ELR (cell line): ENCODE measurements at regions not wholly inside any gene's neighbourhood (a gene's known extent, or its start where the extent isn't known, plus 50 kb on each side); places are given as distances from the start of the nearest gene placed in this dataset.
"Not testable (repeated sequence)": the region's sequence is repeated elsewhere in the genome, so short reads cannot be mapped to it uniquely, and the experiment has no call there.

Experiments used
- DNase-seq: peaks from one replicate; pipeline ENCODE4 v3.0.0-alpha.2; 2015; ENCODE audit warnings: low read depth

DNA sequence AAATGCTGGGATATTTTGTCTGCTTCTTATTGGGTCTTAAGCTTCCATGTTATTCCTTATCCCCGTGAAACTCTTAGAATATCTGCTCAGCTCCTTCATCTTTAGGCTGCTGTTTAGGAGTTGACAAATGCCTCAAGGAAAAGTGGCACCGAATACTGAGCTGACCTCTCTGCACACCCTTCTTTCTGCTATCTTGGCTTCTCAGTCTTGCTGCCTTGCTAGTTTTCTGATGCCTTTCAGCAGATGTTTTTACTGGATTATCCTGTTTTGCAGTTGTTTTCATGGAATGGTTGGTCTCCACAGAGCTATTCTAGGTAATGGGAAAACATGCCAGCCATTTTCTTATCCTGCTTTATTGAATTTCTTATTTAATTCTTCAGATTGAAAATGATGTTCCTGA, 86.3 kb downstream of the GYPE start:
- no peak for DNase-seq

DNA sequence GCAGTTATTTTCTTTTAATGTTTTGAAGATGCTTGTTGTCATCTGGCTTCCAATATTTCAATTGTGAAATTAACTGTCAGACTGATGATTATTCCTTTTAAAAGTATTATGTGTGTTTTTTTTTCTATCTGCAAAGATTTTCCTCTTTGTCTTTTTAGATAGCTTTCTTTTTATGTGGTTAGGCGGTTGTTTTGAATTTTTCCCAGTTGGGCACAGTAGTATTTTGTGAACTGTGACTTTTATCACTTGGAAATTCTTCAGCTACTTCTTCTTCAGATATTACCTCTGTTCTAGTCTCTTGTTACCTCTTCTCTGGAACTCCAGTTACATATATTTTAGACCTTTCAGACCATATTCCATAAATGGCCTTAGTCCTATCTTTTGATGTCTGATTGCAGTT, 87.5 kb downstream of the GYPE start:
- not testable (repeated sequence) for DNase-seq

DNA sequence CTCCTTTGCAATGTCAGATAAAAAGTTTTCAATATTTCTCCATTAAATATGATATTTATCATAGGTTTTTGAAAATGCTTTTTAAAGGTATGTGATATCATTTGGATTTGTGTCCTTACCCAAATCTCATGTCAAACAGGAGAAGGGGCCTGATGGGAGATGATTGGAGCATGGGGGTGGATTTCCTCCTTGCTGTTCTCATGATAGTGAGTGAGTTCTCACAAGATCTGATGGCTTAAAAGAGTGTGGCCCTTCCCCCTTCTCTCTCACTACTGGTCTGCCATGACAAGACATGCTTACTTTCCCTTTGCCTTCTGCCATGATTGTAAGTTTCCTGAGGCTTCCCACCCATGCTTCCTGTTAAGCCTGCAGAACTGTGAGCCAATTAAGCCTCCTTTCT, 90.0 kb downstream of the GYPE start:
- DNase-seq, result not testable (repeated sequence)

DNA sequence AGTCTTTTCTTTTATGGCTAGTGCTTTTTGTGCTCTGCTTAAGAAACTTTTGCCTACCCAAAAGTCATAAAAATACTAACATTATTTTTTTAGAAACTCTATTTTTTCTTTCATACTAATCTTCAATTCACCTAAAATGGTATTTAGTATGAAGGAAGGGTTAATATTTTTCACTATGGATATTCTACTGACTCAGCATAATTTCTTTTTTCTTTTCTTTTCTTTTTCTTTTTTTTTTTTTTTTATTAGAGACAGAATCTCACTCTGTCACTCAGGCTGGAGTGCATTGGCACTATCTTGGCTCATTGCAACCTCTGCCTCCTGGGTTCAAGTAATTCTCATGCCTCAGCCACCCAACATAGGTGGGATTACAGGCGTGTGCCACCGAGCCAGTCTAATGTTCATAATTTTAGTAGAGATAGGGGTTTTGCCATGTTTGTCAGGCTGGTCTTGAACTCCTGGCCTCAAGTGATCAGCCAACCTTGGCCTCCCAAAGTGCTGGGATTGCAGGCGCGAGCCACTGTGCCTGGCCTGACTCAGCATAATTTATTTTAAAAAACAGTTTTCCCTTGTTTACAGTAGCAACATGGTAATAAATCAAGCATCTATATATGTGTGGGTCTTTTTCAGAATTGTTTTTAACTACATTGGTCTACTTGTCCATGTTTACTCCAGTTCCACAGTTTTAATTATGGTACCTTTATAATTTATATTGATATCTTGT, 91.8 kb downstream of the GYPE start:
- DNase-seq, result not testable (repeated sequence)

DNA sequence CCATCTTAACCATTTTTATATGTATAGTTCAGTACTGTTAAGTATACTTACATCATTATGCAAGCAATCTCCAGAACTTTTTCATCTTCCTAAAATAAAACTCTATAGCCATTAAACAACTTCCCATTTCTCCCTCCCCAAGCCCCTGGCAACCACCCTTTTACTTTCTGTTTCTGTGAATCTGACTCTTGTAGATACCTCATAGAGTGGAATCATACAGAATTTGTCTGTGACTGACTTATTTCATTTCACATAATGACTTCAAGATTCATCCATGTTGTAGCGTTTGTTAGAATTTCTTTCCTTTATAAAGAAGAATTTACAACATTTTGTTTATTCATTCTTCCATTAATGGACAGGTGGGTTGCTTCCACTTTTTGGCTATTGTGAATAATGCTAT, 91.2 kb upstream of the FREM3 start:
- not testable (repeated sequence) for DNase-seq

DNA sequence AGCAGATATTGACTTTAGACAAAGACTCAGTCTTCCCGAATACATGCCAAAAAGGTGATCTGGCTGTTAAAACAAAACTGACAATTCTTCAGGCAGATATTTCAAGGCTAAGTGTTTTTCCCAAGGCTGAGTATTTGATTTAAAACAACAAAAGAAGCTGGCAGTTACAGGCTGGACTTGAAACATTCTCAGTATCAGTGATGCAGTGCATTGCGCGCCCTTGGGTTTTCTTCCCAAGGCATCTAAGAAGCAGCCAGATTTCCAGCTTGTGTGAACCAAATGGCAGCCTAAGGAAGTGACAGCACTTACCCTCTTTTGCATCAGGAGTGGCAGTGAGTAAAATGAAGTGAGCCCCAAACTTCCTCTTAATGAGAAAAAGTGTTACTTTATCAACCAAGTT, 90.0 kb upstream of the FREM3 start:
- DNase-seq, result not testable (repeated sequence)

DNA sequence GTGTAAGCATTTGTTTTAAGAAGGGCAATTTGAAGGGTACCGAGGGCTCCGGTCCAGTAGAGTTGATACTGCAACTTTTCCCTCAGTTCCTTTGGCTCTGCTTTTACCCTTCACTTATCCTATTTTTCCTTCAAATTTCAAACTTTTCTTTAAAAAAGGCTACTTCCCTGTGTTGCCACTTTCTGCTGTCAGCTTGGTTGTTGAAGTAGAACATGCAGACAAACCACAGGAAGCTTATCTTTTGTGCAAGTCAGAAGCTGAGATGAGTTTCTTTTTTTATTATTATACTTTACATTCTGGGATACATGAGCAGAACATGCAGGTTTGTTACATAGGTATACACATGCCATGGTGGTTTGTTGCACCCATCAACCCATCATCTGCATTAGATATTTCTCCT, 89.1 kb upstream of the FREM3 start:
- DNase-seq, result not testable (repeated sequence)

DNA sequence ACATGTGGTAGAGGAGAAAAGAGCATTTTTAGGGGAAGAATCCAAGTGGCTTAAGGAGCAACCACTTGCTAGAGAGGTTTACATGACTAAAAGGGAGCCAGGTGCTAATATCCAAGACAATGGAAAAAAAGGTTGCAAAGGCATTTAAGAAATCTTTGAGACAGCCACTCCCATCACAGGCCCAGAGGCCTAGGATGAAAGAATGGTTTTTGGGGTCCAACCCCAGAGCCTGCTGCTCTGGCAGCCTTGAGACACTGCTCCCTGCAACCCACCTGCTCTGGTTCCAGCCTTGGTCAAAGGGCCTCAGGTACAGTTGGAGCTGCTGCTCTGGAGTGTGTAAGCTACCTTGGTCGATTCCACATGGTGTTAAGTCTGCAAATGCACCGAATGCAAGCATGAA, 84.1 kb upstream of the FREM3 start:
- no peak for DNase-seq

DNA sequence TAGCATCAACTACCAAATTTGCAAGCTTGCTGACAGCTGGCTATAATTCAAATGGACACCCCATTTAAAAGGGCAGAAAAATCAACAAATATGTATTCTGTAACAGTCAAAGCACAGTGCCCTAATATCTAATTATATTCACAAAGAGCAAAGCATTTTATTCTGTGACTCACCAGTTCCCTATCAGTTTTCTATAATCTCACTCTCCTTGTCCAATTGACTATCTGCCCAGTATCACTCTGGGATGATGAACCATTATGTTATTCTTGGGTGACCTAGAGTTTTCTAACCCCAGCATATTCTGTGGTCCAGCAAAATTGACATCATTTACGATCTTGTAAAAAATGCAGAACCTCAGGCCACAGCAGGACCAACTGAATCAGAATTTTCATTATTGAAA, 82.0 kb upstream of the FREM3 start:
- no peak for DNase-seq

DNA sequence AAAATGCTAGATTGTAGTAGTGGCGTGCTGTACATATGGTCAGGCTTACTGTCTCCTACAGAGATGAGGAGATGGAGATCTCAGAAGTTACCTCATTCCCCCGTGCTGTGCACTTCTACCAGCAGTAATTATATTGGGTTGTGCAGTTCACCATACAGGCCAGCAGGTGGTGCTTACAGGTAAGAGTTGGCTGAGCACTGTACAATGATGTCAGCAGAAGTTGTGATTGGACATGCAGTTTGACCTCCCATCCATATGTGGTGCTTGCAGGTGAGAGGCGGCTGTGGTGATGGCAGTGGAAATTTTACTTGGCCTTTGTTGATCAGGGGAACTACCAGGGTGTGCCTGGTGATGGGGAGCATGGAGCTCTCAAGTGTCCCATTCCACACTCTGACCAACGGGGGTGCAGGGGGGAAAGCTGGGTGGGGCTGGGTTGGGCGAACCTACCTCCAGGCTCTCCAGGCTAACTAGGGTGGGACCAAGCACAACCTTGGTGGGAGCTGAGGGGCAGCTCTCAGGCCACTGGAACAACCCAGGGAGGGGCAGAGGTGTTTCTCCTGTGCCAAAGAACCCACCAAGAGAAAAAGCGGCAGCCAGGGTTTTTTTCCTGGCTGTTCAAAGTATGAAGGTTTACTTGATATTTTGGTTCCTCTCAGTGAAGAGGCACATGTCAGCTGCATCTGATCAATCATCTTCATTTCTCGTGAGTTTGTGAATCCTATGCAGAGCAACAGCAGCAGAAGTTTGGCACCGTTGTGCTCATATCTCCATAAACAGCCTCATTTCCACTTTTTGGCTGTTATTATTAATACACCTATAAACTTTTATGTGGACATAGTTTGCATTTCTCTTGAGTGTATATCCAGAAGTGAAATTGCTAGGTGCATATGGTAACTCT, 73.8 kb upstream of the FREM3 start:
- peak; percentile 54 for DNase-seq

DNA sequence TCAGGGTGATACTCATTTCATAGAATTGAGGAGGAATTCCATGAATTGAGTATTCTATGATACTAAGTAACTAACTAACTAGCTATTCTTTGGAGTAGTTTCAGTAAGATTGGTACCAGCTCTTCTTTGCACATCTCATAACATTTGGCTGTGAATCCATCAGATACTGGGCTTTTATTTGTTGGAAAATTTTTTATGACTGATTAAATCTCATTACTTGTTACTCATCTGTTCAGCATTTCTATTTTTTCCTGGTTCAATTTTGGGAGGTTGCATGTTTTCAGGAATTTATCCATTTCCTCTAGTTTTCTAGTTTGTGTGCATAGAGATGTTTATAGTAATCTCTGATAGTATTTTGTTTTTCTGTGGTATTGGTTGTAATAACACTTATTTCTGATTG, 70.8 kb upstream of the FREM3 start:
- no peak for DNase-seq

DNA sequence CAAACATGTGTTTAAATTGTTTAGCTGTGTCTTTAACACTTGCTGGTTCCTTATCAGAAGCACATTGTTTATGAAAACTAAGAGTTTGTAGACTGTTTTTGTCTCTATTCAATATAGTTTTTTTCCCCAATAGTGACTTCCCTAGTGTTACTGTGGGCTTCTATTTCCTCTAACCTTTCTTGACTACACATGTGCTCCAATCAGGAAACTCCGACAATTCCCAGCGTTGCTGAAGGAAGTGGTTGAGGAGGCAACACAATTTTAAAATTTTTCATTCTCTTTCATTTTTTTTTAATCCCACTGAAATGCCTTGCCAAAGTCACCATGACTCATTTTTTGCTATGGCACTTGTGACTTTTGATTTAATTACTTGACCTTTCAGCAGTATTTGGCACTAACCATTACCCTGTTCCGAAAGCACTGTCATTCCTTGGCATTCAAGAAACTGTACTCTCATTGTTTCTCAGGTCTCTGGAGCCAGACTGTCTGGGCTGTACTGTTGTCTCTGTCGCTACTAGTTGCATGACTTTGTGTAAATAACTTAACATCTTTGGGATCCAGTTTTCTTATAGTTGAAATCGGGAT, 67.6 kb upstream of the FREM3 start:
- no peak for DNase-seq

DNA sequence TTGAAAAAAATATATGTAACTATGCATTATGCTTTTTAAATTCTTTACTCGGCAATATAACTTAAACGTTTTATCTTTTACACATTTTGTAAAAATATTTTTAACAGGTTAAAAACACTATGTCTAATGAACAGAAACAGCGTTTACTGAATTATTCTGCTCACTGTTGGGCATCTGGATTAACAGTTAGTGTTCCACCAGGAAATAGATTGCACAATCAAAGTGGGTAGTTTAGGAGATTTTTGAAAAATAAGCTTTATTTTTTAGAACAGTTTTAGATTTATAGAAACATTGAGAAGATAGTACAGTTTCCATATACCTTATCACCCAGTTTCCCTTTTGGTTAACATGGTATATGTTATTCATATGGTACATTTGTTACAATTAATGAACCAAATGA, 63.1 kb upstream of the FREM3 start:
- no peak for DNase-seq

DNA sequence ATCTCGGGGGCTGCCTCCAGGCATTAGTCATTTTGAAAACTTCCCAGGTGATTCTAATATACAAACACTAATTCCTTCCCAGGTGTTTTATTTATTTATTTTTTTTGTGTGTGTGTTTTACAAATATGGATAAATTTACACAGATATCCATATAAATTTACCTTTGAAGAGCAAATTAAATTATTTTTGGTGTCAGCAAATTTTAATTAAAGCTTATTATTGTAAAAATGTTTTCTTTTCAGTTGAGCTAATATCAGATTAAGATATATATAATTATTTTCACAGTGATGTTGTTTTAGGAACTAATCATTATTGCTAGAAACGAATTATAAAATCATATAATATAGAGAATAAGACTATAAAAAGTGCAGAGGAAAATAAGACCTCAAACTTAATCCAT, 62.0 kb upstream of the FREM3 start:
- no peak for DNase-seq
